SJSA1 (cell line): ENCODE measurements at regions not wholly inside any gene's neighbourhood (a gene's known extent, or its start where the extent isn't known, plus 50 kb on each side); places are given as distances from the start of the nearest gene placed in this dataset.
"Not testable (repeated sequence)": the region's sequence is repeated elsewhere in the genome, so short reads cannot be mapped to it uniquely, and the experiment has no call there.

Experiments
- DNase-seq, 2 experiments: peaks; one replicate each; pipeline ENCODE4 v3.0.0-alpha.2; 2015 to 2020; ENCODE audit warnings: low spot score in 2 of 2, low read depth in 1 of 2
- H3K27ac ChIP-seq: fragments of 250-450 bp; sonication (Bioruptor Pico); 2 replicates; pipeline ENCODE4 v1.5.1; 2020; ENCODE audit warnings: mild to moderate bottlenecking, moderate library complexity
- H3K27me3 ChIP-seq: fragments of 250-450 bp; sonication (Bioruptor Pico); replicated peaks from 2 replicates; pipeline ENCODE4 v1.5.1; 2020; ENCODE audit warnings: mild to moderate bottlenecking, moderate library complexity
- H3K36me3 ChIP-seq: fragments of 250-450 bp; sonication (Bioruptor Pico); 2 replicates; pipeline ENCODE4 v1.5.1; 2020; ENCODE audit warnings: mild to moderate bottlenecking
- H3K4me1 ChIP-seq: fragments of 250-450 bp; sonication (Bioruptor Pico); replicated peaks from 2 replicates; pipeline ENCODE4 v1.6.1; 2021; ENCODE audit warnings: mild to moderate bottlenecking
- H3K4me3 ChIP-seq: fragments of 250-450 bp; sonication (Bioruptor Pico); 2 replicates; pipeline ENCODE4 v1.5.1; 2020; ENCODE audit warnings: mild to moderate bottlenecking
- H3K9me3 ChIP-seq: fragments of 250-450 bp; sonication (Bioruptor Pico); replicated peaks from 2 replicates; pipeline ENCODE4 v1.5.1; 2020; ENCODE audit warnings: mild to moderate bottlenecking

- H3K36me3 ChIP-seq, DNase-seq, H3K27me3 ChIP-seq, H3K4me3 ChIP-seq, H3K27ac ChIP-seq, H3K9me3 ChIP-seq, H3K4me1 ChIP-seq: not testable (repeated sequence)
Observed at GRCh38 chr7:13631207-13632049, 358.0 kb downstream of the ETV1 start.

GRCh38 chr7:13633857-13634256 lies 355.6 kb downstream of the ETV1 start:
- H3K27me3 ChIP-seq, result no peaks in the 10 kb centered on the region
- no peak overlapping the region for H3K4me3 ChIP-seq
- H3K4me1 ChIP-seq, result no peaks in the 10 kb centered on the region
- DNase-seq, result no peak
- H3K27ac ChIP-seq, result no peak overlapping the region
- no peaks in the 10 kb centered on the region for H3K9me3 ChIP-seq
- no peaks in the 10 kb centered on the region for H3K36me3 ChIP-seq

GRCh38 chr7:13639396-13639795 lies 350.1 kb downstream of the ETV1 start:
- H3K4me3 ChIP-seq, result no peak overlapping the region
- no peaks in the 10 kb centered on the region for H3K27me3 ChIP-seq
- no peak for DNase-seq
- H3K36me3 ChIP-seq, result no peaks in the 10 kb centered on the region
- H3K9me3 ChIP-seq, result no peaks in the 10 kb centered on the region
- no peaks in the 10 kb centered on the region for H3K4me1 ChIP-seq
- no peak overlapping the region for H3K27ac ChIP-seq

- DNase-seq, result no peak
- no peaks in the 10 kb centered on the region for H3K4me1 ChIP-seq
Observed at GRCh38 chr7:13641714-13642113, 347.8 kb downstream of the ETV1 start.

GRCh38 chr7:13651167-13651566 lies 338.3 kb downstream of the ETV1 start:
- no peak for DNase-seq
- Histone ChIP-seq H3K4me3 (no peak overlapping the region), H3K36me3 (no peaks in the 10 kb centered on the region), H3K9me3 (no peaks in the 10 kb centered on the region), H3K27me3 (no peaks in the 10 kb centered on the region), H3K4me1 (no peaks in the 10 kb centered on the region), H3K27ac (no peak overlapping the region)

More at GRCh38 chr7:13641714-13642113, 347.8 kb downstream of the ETV1 start:
- H3K36me3 ChIP-seq, result no peaks in the 10 kb centered on the region
- no peak overlapping the region for H3K27ac ChIP-seq
- H3K27me3 ChIP-seq, result no peaks in the 10 kb centered on the region
- H3K4me3 ChIP-seq, result no peak overlapping the region
- H3K9me3 ChIP-seq, result no peaks in the 10 kb centered on the region

- Histone ChIP-seq H3K4me3 (no peak overlapping the region), H3K36me3 (no peaks in the 10 kb centered on the region), H3K27ac (no peak overlapping the region), H3K27me3 (no peaks in the 10 kb centered on the region), H3K4me1 (no peaks in the 10 kb centered on the region), H3K9me3 (no peaks in the 10 kb centered on the region)
- DNase-seq, result no peak
Observed at GRCh38 chr7:13656330-13656729, 333.1 kb downstream of the ETV1 start.

GRCh38 chr7:13673290-13673689 lies 316.2 kb downstream of the ETV1 start:
- Histone ChIP-seq H3K4me3 (no peak overlapping the region), H3K4me1 (no peaks in the 10 kb centered on the region), H3K9me3 (no peaks in the 10 kb centered on the region), H3K27ac (no peak overlapping the region), H3K27me3 (no peaks in the 10 kb centered on the region), H3K36me3 (no peaks in the 10 kb centered on the region)
- no peak for DNase-seq

- Histone ChIP-seq H3K27me3 (no peaks in the 10 kb centered on the region), H3K36me3 (no peaks in the 10 kb centered on the region), H3K4me1 (no peaks in the 10 kb centered on the region), H3K9me3 (no peaks in the 10 kb centered on the region), H3K27ac (no peak overlapping the region), H3K4me3 (no peak overlapping the region)
- no peak for DNase-seq
Observed at GRCh38 chr7:13682626-13683025, 306.8 kb downstream of the ETV1 start.

GRCh38 chr7:13687500-13687899 lies 302.0 kb downstream of the ETV1 start:
- no peak overlapping the region for H3K27ac ChIP-seq
- DNase-seq, result no peak
- no peaks in the 10 kb centered on the region for H3K27me3 ChIP-seq
- no peaks in the 10 kb centered on the region for H3K36me3 ChIP-seq
- no peak overlapping the region for H3K4me3 ChIP-seq
- H3K4me1 ChIP-seq, result no peaks in the 10 kb centered on the region
- H3K9me3 ChIP-seq, result no peaks in the 10 kb centered on the region

- DNase-seq, result no peak
- H3K36me3 ChIP-seq, result no peaks in the 10 kb centered on the region
- H3K27me3 ChIP-seq, result no peaks in the 10 kb centered on the region
- no peak overlapping the region for H3K4me3 ChIP-seq
- H3K9me3 ChIP-seq, result no peaks in the 10 kb centered on the region
- H3K4me1 ChIP-seq, result no peaks in the 10 kb centered on the region
- no peak overlapping the region for H3K27ac ChIP-seq
Observed at GRCh38 chr7:13692548-13692947, 296.9 kb downstream of the ETV1 start.

- DNase-seq, result no peak
- no peaks in the 10 kb centered on the region for H3K9me3 ChIP-seq
Observed at GRCh38 chr7:13702251-13702650, 287.2 kb downstream of the ETV1 start.

GRCh38 chr7:13708670-13709069 lies 280.8 kb downstream of the ETV1 start:
- no peaks in the 10 kb centered on the region for H3K9me3 ChIP-seq

More at GRCh38 chr7:13702251-13702650, 287.2 kb downstream of the ETV1 start:
- no peaks in the 10 kb centered on the region for H3K4me1 ChIP-seq
- no peak overlapping the region for H3K4me3 ChIP-seq
- H3K27ac ChIP-seq, result no peak overlapping the region
- H3K36me3 ChIP-seq, result no peaks in the 10 kb centered on the region
- H3K27me3 ChIP-seq, result no peaks in the 10 kb centered on the region

GRCh38 chr7:13713092-13713491 lies 276.4 kb downstream of the ETV1 start:
- Histone ChIP-seq H3K27me3 (no peaks in the 10 kb centered on the region), H3K9me3 (no peaks in the 10 kb centered on the region), H3K4me3 (no peak overlapping the region), H3K4me1 (no peaks in the 10 kb centered on the region), H3K36me3 (no peaks in the 10 kb centered on the region), H3K27ac (no peak overlapping the region)
- DNase-seq, result no peak

More at GRCh38 chr7:13708670-13709069, 280.8 kb downstream of the ETV1 start:
- Histone ChIP-seq H3K4me3 (no peak overlapping the region), H3K27ac (no peak overlapping the region), H3K36me3 (no peaks in the 10 kb centered on the region), H3K4me1 (no peaks in the 10 kb centered on the region), H3K27me3 (no peaks in the 10 kb centered on the region)
- DNase-seq, result no peak

- Histone ChIP-seq H3K4me3 (no peak overlapping the region), H3K27me3 (no peaks in the 10 kb centered on the region), H3K27ac (no peak overlapping the region), H3K9me3 (no peaks in the 10 kb centered on the region), H3K36me3 (no peaks in the 10 kb centered on the region), H3K4me1 (no peaks in the 10 kb centered on the region)
- DNase-seq, result no peak
Observed at GRCh38 chr7:13715534-13715933, 273.9 kb downstream of the ETV1 start.

- H3K4me3 ChIP-seq, result no peak overlapping the region
- H3K27ac ChIP-seq, result no peak overlapping the region
- H3K9me3 ChIP-seq, result no peaks in the 10 kb centered on the region
- H3K4me1 ChIP-seq, result no peaks in the 10 kb centered on the region
- no peaks in the 10 kb centered on the region for H3K27me3 ChIP-seq
- no peak for DNase-seq
- no peaks in the 10 kb centered on the region for H3K36me3 ChIP-seq
Observed at GRCh38 chr7:13717031-13717430, 272.4 kb downstream of the ETV1 start.
